Stimulated activated CD4-positive, alpha-beta T cell treated with anti-CD3 and anti-CD28 coated beads, Interleukin-2, amount 100 ng/mL, for 4 hours (primary cell): ENCODE measurements at regions not wholly inside any gene's neighbourhood (a gene's known extent, or its start where the extent isn't known, plus 50 kb on each side); places are given as distances from the start of the nearest gene placed in this dataset.
"Not testable (repeated sequence)": the region's sequence is repeated elsewhere in the genome, so short reads cannot be mapped to it uniquely, and the experiment has no call there.

ENCODE experiments used
- DNase-seq: peaks from one replicate; pipeline ENCODE4 v3.0.0-alpha.2; 2020; ENCODE audit warnings: low read depth

DNA sequence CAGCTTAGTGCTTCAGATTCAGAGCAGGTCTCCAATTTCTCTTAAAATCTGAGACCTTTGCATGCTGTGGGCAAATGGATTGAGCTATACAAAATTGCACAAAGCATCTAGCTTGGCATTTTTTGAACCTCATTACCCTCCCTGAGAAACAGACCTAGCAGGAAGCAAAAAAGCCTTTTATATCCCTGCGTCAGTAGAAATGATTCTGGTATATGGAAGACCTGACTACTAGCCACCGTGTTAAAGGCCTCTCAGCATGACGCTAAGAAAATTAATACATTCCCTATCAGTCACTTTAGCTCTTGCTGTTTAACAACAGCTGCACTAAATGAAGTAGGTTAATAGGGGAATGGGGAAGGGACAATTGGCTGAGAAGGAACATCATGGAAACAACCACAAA, 110.7 kb upstream of the SMLR1 start:
- no peak for DNase-seq

DNA sequence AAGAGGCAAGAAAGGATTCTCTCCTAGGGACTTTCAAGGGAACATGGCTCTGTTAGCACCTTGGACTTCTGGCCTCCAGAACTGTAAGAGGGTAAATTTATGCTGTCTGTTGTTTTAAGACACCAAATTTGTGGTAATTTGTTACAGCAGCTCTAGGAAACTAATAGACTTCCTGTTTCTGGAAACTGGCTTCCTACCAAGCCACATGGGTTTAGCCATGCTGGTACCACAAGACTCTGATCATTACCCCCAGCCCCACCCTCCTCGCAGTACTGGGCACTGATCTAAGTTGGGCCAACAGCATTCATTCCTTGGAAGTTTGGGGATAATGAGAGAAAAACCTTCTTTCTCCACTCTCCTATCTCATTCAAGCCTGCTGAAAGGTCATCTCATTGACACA, 109.5 kb upstream of the SMLR1 start:
- DNase-seq: no peak

DNA sequence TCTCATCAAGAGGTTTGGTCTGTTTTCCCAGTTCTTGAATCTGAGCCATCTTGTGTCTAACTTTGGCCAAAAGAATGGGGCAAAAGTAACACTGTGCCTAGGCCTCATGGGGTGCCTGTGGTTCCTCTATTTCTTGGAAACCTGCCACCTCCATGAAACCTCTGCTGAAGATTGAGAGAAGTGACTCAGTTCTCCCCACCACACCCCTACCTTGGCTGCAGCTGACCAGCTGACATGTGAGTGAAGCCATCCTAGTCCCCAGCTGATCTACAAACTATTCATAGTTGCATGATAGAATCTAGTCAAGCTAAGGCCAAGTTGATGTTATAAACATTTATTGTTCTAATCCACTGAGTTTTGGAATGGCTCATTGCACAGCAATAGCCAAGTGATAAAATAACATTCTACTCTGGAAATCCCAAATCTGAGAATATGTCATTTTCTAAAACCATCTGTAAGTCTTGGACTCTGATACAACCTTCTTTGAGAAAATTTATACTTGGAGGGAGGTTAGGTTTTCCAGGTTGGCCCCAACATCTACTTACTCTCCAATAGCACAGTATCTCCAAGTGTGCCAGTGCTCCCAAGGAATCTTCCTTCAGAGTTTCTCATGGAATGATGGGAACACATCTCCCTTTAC, 107.0 kb upstream of the SMLR1 start:
- DNase-seq: no peak

DNA sequence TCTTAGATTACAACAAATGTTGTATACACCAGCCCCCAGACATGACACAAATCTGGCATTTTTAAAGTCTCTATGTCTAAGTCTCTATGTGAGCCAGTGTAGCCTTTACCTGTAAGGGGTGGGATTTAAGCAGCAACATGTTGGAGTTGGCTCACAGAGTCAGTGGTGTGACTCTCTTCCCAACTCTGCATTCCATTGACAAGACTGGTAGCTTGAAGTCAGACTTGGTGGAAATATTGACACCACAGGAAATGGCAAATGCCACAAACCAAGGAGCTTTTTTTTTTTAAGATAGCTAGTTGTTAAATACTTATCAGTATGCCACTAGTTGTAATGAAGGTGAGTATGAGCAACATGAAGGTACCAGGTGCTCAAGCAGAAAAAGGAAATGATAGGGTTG, 103.1 kb upstream of the SMLR1 start:
- DNase-seq: no peak

DNA sequence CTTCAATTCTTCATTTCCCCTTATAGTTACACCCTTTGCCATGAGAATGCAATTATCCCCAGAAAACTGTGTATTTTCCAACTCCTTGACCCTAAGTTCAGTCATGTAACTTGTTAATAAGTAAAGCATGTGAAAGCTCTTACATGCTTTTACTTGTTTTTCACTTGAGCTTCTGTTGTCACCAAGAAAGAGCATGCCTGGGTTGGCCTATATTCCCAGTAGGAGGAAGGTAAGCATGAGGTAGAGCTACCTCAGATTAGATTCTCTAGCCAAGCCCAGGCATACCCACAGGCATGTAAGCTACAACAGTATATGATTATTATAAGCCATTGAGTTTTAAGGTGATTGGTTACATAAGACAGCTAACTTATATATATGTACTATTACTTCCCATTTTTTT, 101.7 kb upstream of the SMLR1 start:
- no peak for DNase-seq

DNA sequence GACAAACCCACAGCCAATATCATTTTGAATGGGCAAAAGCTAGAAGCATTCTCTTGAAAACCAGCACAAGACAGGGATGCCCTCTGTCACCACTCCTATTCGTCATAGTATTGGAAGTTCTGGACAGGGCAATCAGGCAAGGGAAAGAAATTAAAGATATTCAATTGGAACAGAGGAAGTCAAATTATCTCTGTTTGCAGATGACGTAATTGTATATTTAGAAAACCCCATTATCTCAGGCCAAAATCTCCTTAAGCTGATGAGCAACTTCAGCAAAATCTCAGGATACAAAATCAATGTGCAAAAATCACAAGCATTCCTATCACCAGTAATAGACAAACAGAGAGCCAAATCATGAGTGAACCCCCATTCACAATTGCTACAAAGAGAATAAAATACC, 99.1 kb upstream of the SMLR1 start:
- DNase-seq: not testable (repeated sequence)

DNA sequence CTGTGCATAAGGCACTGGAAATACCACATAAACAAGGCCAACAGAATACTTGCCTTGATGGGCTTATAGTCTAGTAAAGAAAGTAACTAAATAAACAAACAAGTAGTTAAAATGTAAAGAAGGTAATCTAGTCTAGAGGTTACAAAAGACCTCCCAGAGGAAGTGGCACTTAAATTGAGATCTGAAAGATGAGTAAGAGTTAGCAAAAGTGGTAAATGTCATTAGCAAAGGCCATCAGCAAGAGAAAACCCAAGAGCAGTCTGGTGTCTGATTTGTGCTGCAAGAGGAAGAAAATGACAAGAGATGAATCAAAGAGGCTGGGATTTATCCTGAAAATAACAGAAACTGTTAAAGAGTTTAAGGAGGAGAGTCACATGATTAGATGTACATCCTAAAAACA, 96.6 kb upstream of the SMLR1 start:
- no peak for DNase-seq

DNA sequence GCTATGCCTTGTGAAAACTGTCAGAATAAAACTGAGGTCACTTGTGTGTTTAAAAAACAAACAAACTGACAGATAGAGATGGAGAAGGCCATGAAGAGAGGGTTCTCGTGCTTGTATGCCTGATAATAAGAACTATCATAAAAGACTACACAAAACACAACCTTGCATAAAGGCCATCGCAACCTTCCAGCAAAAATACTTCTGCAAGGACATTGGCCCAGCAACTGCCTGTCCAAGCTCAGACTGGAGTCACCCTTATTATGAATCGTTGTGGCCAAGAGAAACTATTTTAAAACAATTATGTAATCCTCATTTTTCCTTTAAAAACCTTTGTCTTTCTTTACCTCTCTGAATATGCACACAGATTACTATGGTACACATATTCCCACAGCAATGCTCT, 93.0 kb upstream of the SMLR1 start:
- DNase-seq: no peak

DNA sequence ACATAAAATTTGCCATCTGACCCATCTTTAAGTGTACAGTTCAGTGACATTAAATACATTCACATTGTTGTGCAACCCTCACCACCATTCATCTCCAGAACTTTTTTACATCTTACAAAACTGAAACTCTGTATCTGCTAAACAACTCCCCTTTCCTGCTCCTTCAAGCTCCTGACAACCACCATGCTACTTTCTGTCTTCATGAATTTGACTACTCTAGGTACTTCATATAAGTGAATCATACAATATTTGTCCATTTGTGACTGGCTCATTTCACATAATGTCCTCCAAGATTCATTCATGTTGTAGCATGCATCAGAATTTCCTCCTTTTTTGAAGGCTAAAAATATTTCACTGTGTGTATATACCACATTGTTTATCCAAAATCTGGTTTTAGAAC, 86.9 kb upstream of the SMLR1 start:
- DNase-seq: no peak

DNA sequence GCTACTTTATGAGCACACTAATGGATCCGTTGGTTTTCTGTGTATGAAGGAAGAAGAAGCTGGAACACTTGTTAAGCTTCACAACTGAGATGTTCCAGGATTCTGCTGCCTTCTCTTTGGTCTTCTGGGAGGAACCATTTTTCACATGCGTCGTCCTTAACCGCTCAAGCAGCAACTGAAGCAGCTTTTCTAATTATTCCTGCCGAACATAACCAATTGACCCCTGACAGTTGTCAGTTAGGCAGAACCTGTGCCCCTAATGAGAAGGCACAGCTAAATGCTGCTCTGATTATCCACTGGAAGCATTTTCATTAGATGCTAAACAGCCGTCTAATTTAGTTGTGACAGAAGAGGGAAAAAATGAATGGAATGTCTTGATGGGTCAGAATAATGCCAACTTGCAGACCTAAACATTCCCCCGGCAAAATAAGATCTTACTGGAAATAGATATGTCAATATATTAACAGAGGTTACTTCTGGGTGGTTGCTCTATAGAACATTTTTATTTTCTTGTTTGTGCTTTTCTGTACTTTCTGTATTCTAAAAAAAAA, 85.0 kb upstream of the SMLR1 start:
- DNase-seq: no peak

DNA sequence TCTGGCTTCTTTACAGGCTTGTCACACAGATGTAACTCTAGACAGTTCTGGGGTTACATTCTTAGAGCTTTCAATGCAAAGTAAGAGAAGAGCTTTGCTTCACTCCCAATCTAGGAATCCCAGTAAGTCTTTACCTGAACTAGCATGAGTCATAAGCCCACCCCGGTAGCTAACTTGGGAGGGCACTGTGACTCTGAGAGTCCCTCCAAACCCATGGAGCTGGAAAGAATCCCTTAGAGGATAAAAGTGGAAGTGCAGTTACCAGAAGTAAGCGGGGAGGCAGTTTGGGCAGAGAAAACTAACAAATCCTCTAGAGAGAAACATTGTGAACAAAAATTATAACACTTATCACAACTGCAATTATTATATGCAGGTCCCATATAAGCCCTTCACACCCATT, 84.0 kb upstream of the SMLR1 start:
- no peak for DNase-seq

DNA sequence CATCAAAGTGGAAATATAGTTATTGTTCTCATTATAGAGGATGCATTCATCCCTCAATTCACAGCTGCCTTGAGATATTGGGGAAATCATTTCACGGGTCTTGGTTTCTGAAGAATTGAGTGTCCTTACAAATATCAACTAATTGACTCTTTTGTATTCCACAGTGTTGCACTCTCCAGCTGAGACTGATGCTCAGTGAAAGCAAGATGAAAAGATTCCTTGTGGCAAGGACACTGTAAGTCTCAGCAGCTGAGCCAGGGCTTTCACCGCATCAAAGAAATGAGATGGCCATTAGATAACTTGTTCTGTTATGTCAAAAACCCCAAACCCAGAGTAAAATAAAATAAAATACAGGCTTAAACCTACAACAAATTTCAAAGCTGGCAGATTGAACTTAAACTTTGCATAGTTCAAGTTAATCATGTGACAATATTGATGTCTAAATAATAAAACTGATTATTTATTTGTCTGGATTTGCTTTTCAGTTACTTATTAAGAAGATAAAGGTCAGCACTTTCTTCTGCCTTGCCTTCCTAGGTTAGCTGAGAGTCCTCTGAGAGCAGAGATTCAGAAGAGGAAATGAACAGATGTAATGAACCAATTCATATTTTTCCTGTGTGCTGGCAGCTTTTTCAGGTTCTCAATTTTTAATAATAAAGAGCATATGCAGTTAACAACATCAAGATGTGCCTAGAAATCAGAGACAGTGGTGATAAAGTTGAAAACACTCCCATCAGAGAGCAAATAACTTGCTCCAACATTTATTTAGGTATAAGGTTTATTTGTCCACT, 82.4 kb upstream of the SMLR1 start:
- no peak for DNase-seq

DNA sequence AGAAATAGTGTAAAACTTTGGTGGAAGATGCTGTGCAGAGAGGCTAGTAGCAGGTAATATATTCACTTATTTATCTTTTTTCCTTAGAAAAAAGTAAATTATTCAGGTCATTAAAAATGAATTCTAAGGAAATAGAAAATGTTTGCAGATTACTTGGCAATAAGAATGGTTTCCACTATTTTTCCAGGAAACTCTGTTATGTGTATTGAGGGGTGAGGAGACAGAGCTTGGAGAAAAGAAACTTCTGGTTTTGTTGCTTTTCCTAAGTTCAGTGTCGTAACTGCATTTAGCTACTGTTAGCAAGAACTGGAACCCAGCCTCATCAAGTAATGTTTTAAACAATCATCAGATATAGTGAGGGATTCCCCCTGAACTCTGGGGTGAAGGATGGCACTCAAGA, 79.2 kb upstream of the SMLR1 start:
- no peak for DNase-seq

DNA sequence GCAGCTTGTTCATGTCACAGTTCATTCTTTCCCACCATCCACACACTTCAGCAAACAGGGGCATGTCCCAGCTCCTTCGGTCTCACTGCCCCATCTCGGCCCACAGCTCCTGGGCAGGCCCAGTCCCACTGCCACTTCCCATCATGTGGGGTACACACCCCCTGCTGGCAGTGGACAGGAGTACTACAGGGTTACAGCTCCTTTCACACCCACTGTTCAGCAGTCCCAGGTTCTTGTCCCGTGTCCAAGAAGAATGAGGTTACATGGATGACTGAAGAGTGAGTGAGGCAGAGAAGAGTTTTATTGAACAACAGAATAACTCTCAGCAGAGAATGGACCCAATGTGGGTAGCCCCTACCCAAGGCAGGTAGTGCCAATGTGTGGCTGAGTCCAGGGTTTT, 77.8 kb upstream of the SMLR1 start:
- no peak for DNase-seq

DNA sequence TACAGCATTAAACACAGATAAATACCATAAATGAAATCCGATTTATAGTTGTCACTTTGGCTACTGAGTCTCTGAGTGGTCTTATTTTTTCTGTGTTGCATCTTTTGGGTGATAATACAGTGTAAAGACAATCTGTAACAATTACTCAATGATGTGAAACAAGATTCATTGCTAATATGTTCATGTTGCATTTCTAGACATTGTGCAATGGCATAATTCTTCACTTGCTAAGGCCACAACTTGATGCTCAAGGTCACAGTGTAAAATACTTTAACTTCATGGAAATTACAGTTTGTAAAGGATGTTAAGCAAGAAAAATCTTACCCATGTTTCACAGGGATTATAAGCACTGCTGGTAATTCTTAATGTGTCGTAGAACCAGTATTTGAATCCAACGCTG, 74.9 kb upstream of the SMLR1 start:
- no peak for DNase-seq

DNA sequence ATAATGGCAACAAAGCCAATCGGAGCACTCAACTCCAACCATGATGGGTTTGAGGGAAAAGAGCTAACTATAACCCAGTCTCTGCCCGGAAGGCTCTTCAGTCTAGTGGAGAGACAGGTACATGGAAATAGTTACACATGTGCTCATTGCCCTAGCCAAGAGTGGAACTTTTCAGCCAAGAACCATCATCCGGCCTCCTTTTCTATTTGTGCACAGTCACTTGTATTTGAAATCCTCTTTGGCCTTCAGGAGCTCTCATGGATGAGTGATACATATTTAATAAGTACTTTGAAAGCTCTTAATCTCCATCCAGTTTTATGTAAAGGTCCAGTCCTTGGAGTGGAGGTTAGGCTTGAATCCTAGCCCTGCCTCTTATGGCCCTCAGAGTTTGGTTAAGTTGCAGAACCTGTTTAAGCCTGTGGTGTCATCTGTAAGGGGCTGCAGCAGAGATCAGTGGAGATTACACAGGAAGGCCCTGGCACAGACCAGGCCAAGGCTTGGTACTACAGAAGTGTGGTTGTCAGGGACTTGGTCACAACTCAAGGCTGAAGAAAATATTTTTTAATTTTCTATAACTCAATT, 72.3 kb upstream of the SMLR1 start:
- DNase-seq: no peak

DNA sequence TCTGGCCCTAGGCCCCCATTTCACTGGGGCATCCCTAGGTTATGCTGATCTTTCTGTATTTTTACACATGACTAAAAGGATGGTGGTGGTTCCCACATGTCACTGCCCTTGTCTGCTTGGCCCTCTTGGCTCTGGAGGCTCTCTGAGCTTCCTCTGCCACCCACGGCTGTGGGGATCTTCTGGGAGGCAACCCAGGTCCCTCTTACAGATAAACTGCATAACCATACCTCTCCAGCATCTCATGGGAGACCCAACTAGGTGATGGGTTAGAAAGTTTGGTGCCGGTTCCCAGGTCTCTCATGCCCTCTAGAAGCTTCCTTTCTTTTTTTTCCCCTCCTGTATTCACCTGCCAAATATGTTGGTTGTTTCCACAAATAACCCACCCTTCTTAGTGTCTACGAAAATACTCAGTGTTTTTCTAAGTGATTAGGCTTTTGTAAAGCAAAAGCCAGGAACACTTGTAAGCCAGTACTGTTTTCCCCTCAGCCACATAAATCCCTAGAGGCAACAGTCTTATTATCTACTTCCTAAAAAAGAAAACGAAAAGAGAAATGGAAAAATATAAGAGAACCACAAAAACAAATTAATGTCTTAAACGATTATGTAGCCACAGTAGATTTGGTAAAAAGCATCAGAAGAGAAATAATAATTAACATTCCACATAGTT, 71.7 kb upstream of the SMLR1 start:
- no peak for DNase-seq

DNA sequence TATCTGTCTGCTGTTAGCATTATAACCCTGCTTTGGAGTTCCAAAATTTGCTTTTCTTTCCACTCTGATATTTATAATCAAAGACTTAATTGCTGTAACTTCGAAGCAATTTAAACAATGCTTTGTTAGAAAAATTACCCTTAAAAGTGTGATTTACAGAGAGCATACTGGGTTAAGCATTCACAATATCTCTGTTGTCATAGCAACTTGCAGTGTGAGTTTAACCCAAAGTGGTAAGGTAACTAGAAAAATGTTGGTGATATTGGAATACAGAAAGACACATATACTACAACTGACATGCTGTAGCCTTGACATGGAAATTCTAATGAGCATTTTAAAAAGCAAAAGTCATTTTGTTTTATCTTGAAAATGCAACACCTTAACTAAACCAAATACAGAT, 70.4 kb upstream of the SMLR1 start:
- no peak for DNase-seq

DNA sequence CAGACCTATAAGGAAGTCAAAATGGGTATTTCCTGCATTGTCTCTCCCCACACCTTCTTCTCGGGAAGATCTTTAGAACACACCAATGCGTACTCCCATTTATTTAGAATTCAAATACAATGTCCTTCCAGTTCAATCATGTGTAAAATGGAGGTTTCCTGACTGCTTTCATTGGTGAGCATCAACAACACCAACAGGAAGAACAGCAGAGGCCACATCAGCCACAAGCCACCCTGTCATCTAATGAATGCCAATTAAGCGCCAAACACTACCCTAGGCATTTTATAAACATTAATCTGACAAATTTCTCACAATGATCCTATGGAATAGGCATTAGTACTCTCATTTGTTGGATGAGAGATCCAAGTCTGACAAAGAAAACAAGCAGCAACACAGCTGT, 68.4 kb upstream of the SMLR1 start:
- DNase-seq: no peak

DNA sequence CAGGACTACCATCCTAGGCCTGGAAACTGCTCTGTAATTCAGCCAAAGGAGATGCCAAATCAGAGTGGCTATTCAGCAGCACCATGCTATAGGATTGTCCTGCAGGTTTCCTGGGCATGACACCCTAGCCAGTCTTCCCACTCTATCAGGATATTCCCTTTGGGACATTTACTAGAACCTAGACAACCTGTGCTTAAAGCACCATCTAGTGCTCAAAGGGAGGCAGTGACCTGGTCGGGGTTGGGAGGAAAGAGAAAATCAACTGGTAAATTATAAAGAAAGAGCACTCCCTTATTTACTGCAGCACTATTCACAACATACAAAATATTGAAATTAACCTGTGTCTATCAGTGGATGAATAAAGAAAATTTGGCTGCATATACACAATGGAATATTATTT, 67.2 kb upstream of the SMLR1 start:
- no peak for DNase-seq

DNA sequence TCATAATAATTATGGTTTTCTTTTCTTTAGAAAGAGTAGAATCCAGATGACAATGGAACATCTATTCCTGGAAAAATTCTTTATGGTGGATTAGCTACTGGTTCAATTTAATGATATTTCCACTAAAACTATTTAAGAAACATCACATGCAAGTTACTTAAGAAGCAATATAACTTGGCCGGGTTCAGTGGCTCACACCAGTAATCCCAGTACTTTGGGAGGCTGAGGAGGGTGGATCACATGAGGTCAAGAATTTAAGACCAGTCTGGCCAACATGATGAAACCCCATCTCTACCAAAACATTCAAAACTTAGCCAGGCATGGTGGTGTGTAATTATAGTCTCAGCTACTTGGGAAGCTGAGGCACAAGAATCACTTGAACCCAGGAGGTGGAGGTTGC, 65.9 kb upstream of the SMLR1 start:
- DNase-seq: no peak

DNA sequence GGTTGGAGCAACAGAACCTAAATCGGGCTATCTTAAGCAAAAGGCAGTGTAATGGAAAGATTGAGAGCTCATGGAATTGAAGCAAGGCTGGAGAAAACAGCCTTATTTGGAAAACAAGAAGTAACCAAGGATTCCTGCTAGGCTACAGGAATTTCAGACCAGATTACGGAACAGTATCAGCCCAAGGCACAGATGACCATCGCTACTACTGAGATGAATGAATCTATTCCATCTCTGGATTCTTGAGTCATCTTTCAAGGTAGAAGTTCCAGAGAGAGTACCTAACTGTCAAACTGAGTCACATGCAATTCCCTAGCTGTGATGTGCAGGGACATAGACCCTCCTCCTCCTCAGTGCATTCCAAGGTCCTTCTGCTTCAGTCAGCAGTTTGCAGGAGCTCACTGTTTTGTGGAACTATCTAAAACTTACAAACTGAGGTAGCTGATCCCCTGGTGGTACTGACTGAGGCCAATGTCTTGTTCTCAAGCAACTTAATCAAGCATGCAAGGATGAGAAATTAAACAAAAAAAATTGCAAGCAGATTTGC, 62.0 kb upstream of the SMLR1 start:
- DNase-seq: no peak
